Mesendoderm (in vitro differentiated cells): ENCODE measurements at regions not wholly inside any gene's neighbourhood (a gene's known extent, or its start where the extent isn't known, plus 50 kb on each side); places are given as distances from the start of the nearest gene placed in this dataset.

Experiments used
- DNase-seq: peaks from one replicate; pipeline ENCODE4 v3.0.0; 2013
- H2AK5ac ChIP-seq: 2 replicates; pipeline ENCODE4 v1.6.1; 2013; ENCODE audit warnings: low read length, inconsistent platforms
- H2BK120ac ChIP-seq: 2 replicates; pipeline ENCODE4 v1.6.1; 2013; ENCODE audit warnings: low read depth, mild to moderate bottlenecking, low read length, moderate library complexity, mixed read lengths
- H2BK15ac ChIP-seq: replicated peaks from 2 replicates; pipeline ENCODE4 v1.6.1; 2013; ENCODE audit warnings: low read depth, mild to moderate bottlenecking, moderate library complexity
- H2BK5ac ChIP-seq: 2 replicates; pipeline ENCODE4 v1.6.1; 2013; ENCODE audit warnings: low read length, inconsistent platforms
- H3K18ac ChIP-seq: 2 replicates; pipeline ENCODE4 v1.6.1; 2013; ENCODE audit warnings: mild to moderate bottlenecking, low read length, mixed read lengths
- H3K23ac ChIP-seq: one replicate; pipeline ENCODE4 v1.6.1; 2013; ENCODE audit warnings: low read length
- H3K27ac ChIP-seq: 2 replicates; pipeline ENCODE4 v1.5.1; 2013; ENCODE audit warnings: low read depth, mild to moderate bottlenecking, inconsistent platforms, low read length, moderate library complexity
- H3K27me3 ChIP-seq: 2 replicates; pipeline ENCODE4 v1.6.1; 2013; ENCODE audit warnings: low read length, control low read depth, mild to moderate bottlenecking, inconsistent platforms; ENCODE audit not compliant: insufficient read depth, poor library complexity
- H3K36me3 ChIP-seq: 2 replicates; pipeline ENCODE4 v1.6.1; 2013; ENCODE audit warnings: low read length, inconsistent platforms; ENCODE audit not compliant: control insufficient read depth, insufficient read depth
- H3K4ac ChIP-seq: one replicate; pipeline ENCODE4 v1.6.1; 2013; ENCODE audit warnings: low read depth, mild to moderate bottlenecking, low read length, moderate library complexity
- H3K4me1 ChIP-seq: 2 replicates; pipeline ENCODE4 v1.6.1; 2013; ENCODE audit warnings: low read depth, low read length, inconsistent platforms; ENCODE audit not compliant: control insufficient read depth
- H3K4me2 ChIP-seq: 2 replicates; pipeline ENCODE4 v1.6.1; 2013; ENCODE audit warnings: low read length
- H3K4me3 ChIP-seq: 2 replicates; pipeline ENCODE4 v1.5.1; 2013; ENCODE audit warnings: mild to moderate bottlenecking, low read length
- H3K56ac ChIP-seq: one replicate; pipeline ENCODE4 v1.6.1; 2013; ENCODE audit warnings: low read length
- H3K79me1 ChIP-seq: 2 replicates; pipeline ENCODE4 v1.6.1; 2013; ENCODE audit warnings: low read length, inconsistent platforms
- H3K79me2 ChIP-seq: 2 replicates; pipeline ENCODE4 v1.6.1; 2013; ENCODE audit warnings: mild to moderate bottlenecking, low read length; ENCODE audit not compliant: control insufficient read depth, insufficient read depth
- H3K9ac ChIP-seq: 2 replicates; pipeline ENCODE4 v1.6.1; 2013; ENCODE audit warnings: low read length, inconsistent platforms
- H4K5ac ChIP-seq: one replicate; pipeline ENCODE4 v1.6.1; 2013; ENCODE audit warnings: low read length
- H4K8ac ChIP-seq: one replicate; pipeline ENCODE4 v1.6.1; 2013; ENCODE audit warnings: low read depth, mild to moderate bottlenecking, control low read depth, low read length, moderate library complexity
- WGBS: extraction: QIAGEN DNeasy Blood & Tissue Kit; methylation state at CpG from one replicate; pipeline ENCODE4 v1.1.7; 2013; ENCODE audit warnings: low lambda C conversion rate, missing lambda C conversion rate; ENCODE audit not compliant: insufficient coverage; ENCODE audit errors: extremely low coverage; 5-methylcytosine and 5-hydroxymethylcytosine counted together

DNA sequence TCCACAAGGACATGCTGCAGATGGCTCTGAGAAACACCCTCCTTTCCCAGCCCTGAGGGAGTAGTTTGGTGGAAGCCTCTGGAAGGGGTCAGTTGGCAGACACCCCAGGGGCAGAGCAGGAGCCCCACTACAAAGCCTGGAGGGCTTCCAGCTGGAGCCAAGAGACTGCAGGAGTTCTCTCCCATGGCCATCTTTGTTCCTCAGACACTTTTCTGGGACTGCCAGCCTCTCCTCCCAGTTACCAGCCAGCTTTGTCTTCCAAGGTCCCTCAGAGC, 91.0 kb upstream of the PJA1 start:
- Histone ChIP-seq H3K9ac (no peak overlapping the region), H3K79me1 (no peaks in the 10 kb centered on the region), H2BK15ac (no peak overlapping the region), H3K4ac (no peak overlapping the region), H3K18ac (no peak overlapping the region), H4K8ac (no peak overlapping the region), H3K27ac (no peak overlapping the region), H3K36me3 (no peaks in the 10 kb centered on the region), H2BK5ac (no peak overlapping the region), H3K4me1 (no peaks in the 10 kb centered on the region), H3K4me2 (no peak overlapping the region), H3K27me3 (no peaks in the 10 kb centered on the region), H2BK120ac (no peak overlapping the region), H2AK5ac (no peak overlapping the region), H4K5ac (no peak overlapping the region), H3K23ac (no peak overlapping the region), H3K4me3 (no peak overlapping the region), H3K79me2 (no peaks in the 10 kb centered on the region), H3K56ac (no peak overlapping the region)
- DNase-seq: no peak

- no peak overlapping the region for H3K9ac ChIP-seq
- H3K4ac ChIP-seq: no peak overlapping the region
- H3K27ac ChIP-seq: no peak overlapping the region
- DNase-seq: no peak
- H3K4me3 ChIP-seq: no peak overlapping the region
- H3K36me3 ChIP-seq: no peaks in the 10 kb centered on the region
- no peak overlapping the region for H2BK5ac ChIP-seq
- no peak overlapping the region for H4K5ac ChIP-seq
- H2BK120ac ChIP-seq: no peak overlapping the region
- no peaks in the 10 kb centered on the region for H3K79me1 ChIP-seq
- H3K79me2 ChIP-seq: no peaks in the 10 kb centered on the region
- H3K4me1 ChIP-seq: no peaks in the 10 kb centered on the region
- WGBS: no CpG with 5 or more reads among the region's 11 CpGs
- no peak overlapping the region for H4K8ac ChIP-seq
- no peak overlapping the region for H3K56ac ChIP-seq
- H3K23ac ChIP-seq: no peak overlapping the region
- no peak overlapping the region for H3K4me2 ChIP-seq
- H2BK15ac ChIP-seq: no peak overlapping the region
- H3K27me3 ChIP-seq: no peaks in the 10 kb centered on the region
- H2AK5ac ChIP-seq: no peak overlapping the region
- no peak overlapping the region for H3K18ac ChIP-seq
Observed at GRCh38 chrX:69255441-69256290, 90.4 kb upstream of the PJA1 start.

DNA sequence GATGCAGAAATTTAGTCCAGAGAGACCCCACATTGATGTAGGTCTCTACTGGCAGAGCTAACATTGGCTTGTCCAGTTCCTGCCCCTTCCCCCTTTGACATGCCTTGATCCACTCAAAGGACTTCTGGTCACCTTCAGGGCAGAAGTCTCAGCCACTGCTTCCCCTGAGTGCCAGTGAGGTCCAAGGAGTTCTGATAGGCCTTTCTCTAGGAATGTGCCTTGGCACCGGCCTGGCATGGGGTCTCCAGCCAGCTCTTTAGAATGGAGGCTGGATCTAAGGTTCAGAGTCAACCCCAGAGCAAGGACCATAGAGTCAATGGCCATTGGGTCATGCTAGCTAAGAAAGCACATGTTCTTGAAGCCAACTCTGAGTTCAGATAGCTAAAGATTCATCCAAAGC, 88.6 kb upstream of the PJA1 start:
- Histone ChIP-seq H2BK15ac (no peak overlapping the region), H3K79me1 (no peaks in the 10 kb centered on the region), H3K79me2 (no peaks in the 10 kb centered on the region), H2BK5ac (no peak overlapping the region), H3K4me2 (no peak overlapping the region), H2AK5ac (no peak overlapping the region), H4K8ac (no peak overlapping the region), H3K9ac (no peak overlapping the region), H3K36me3 (no peaks in the 10 kb centered on the region), H3K23ac (no peak overlapping the region), H3K4me1 (no peaks in the 10 kb centered on the region), H2BK120ac (no peak overlapping the region), H3K18ac (no peak overlapping the region), H4K5ac (no peak overlapping the region), H3K27ac (no peak overlapping the region), H3K27me3 (no peaks in the 10 kb centered on the region), H3K4me3 (no peak overlapping the region), H3K4ac (no peak overlapping the region), H3K56ac (no peak overlapping the region)
- DNase-seq: no peak
- no CpG with 5 or more reads among the region's 1 CpG for WGBS

DNA sequence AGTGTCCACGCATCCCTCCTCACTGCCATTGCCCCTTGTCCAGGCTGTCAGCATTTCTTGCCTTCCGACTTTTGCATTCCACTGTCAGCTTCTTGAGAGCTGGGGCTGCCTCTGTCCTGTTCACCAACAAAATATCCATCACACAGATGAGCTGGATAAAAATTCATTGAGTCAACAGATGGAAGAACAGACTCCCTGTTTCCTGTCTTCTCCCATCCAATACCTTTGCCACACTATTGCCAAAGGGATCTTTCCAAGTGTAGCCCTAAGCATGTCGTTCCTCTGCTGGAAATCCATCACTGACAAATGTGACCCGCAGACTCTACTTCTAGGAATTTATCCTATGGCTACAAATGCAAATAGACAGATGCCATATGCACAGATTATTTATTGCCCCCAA, 78.0 kb upstream of the PJA1 start:
- Histone ChIP-seq H3K4me1 (no peaks in the 10 kb centered on the region), H2AK5ac (no peak overlapping the region), H3K4me2 (no peak overlapping the region), H3K4me3 (no peak overlapping the region), H3K79me2 (no peaks in the 10 kb centered on the region), H3K18ac (no peak overlapping the region), H2BK15ac (no peak overlapping the region), H2BK120ac (no peak overlapping the region), H2BK5ac (no peak overlapping the region), H3K23ac (no peak overlapping the region), H3K56ac (no peak overlapping the region), H3K9ac (no peak overlapping the region), H3K27ac (no peak overlapping the region), H3K27me3 (no peaks in the 10 kb centered on the region), H4K5ac (no peak overlapping the region), H3K79me1 (no peaks in the 10 kb centered on the region), H4K8ac (no peak overlapping the region), H3K36me3 (no peaks in the 10 kb centered on the region), H3K4ac (no peak overlapping the region)
- no peak for DNase-seq
- WGBS: no CpG with 5 or more reads among the region's 4 CpGs

DNA sequence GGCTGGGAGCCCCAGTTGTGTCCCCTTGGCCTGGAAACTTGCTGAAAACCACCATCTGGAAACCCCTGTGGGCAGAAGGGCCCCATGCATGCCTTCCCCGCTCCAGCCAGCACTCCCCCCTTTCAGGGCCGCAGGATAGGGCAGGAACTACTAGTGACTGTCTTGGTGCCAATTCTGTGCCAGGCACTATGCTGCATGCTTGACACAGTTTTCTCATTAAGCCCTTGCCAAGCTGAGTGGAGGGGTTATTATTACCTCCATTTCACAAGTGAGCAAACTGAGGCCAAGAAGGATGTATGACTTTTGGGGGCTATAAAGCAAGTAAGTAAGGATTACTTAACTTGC, 73.6 kb upstream of the PJA1 start:
- WGBS: no CpG with 5 or more reads among the region's 2 CpGs
- no peaks in the 10 kb centered on the region for H3K4me1 ChIP-seq
- H3K79me1 ChIP-seq: no peaks in the 10 kb centered on the region
- H3K36me3 ChIP-seq: no peaks in the 10 kb centered on the region
- H3K27me3 ChIP-seq: no peaks in the 10 kb centered on the region
- no peak overlapping the region for H2BK15ac ChIP-seq
- no peak overlapping the region for H3K27ac ChIP-seq
- no peak overlapping the region for H3K4me2 ChIP-seq
- no peak overlapping the region for H3K18ac ChIP-seq
- DNase-seq: no peak
- H2AK5ac ChIP-seq: no peak overlapping the region
- no peak overlapping the region for H4K5ac ChIP-seq
- H3K79me2 ChIP-seq: no peaks in the 10 kb centered on the region
- H4K8ac ChIP-seq: no peak overlapping the region
- H3K4ac ChIP-seq: no peak overlapping the region
- no peak overlapping the region for H3K9ac ChIP-seq
- no peak overlapping the region for H2BK5ac ChIP-seq
- H3K56ac ChIP-seq: no peak overlapping the region
- no peak overlapping the region for H2BK120ac ChIP-seq
- no peak overlapping the region for H3K4me3 ChIP-seq
- H3K23ac ChIP-seq: no peak overlapping the region

GRCh38 chrX:69238114-69238886, 73.0 kb upstream of the PJA1 start:
- Histone ChIP-seq H2BK120ac (no peak overlapping the region), H3K23ac (no peak overlapping the region), H3K27ac (no peak overlapping the region), H3K18ac (no peak overlapping the region), H3K36me3 (no peaks in the 10 kb centered on the region), H3K79me2 (no peaks in the 10 kb centered on the region), H3K4me3 (no peak overlapping the region), H3K56ac (no peak overlapping the region), H2BK5ac (no peak overlapping the region), H4K5ac (no peak overlapping the region), H4K8ac (no peak overlapping the region), H2BK15ac (no peak overlapping the region), H2AK5ac (no peak overlapping the region), H3K4me1 (no peaks in the 10 kb centered on the region), H3K79me1 (no peaks in the 10 kb centered on the region), H3K9ac (no peak overlapping the region), H3K4ac (no peak overlapping the region), H3K27me3 (no peaks in the 10 kb centered on the region), H3K4me2 (no peak overlapping the region)
- no peak for DNase-seq
- no CpG with 5 or more reads among the region's 18 CpGs for WGBS
